PC-9 (cell line): ENCODE measurements at regions not wholly inside any gene's neighbourhood (a gene's known extent, or its start where the extent isn't known, plus 50 kb on each side); places are given as distances from the start of the nearest gene placed in this dataset.

Experiments used
- BruUV-seq: library from RNA; stranded (reverse); fragments of 400-500 nt; replicated peaks from 2 replicates; lab custom pipeline; 2021; lab: Mats Ljungman, UMichigan
- CTCF ChIA-PET: fragments of 300-600 bp; sonication (Branson Sonifier 250); formaldehyde crosslinking; loops from one replicate; lab custom pipeline; 2022; ENCODE audit warnings: antibody characterized with exemption; lab: Charles Lee
- POLR2A ChIA-PET: fragments of 300-600 bp; sonication (Branson Sonifier 250); formaldehyde crosslinking; loops from one replicate; lab custom pipeline; 2022; ENCODE audit warnings: antibody characterized with exemption; ENCODE audit not compliant: unreplicated experiment; lab: Charles Lee
- DNase-seq, 2 experiments: peaks; one replicate each; pipeline versions ENCODE4 v3.0.0 to v3.0.0-alpha.2; 2015 to 2022; ENCODE audit warnings: mixed read lengths in 1 of 2
- H2AFZ ChIP-seq: fragments of 200-600 bp; sonication (generic); 2 replicates; pipeline ENCODE4 v1.8.1; 2017; ENCODE audit warnings: antibody characterized with exemption
- H3F3A ChIP-seq: fragments of 200-600 bp; sonication (generic); 2 replicates; pipeline ENCODE4 v1.8.1; 2017; ENCODE audit warnings: antibody characterized with exemption, mild to moderate bottlenecking, low read depth; ENCODE audit not compliant: insufficient read depth
- H3K27ac ChIP-seq: fragments of 200-600 bp; sonication (generic); 2 replicates; pipeline ENCODE4 v1.6.1; 2016; ENCODE audit warnings: mixed run types
- H3K27me3 ChIP-seq: fragments of 200-600 bp; sonication (generic); 2 replicates; pipeline ENCODE4 v1.6.1; 2016; ENCODE audit warnings: low read depth, mixed run types; ENCODE audit not compliant: insufficient read depth
- H3K36me3 ChIP-seq: fragments of 200-600 bp; sonication (generic); 2 replicates; pipeline ENCODE4 v1.6.1; 2016; ENCODE audit warnings: low read depth, mixed run types
- H3K4me1 ChIP-seq: fragments of 200-600 bp; sonication (generic); replicated peaks from 2 replicates; pipeline ENCODE4 v1.6.1; 2016; ENCODE audit warnings: mixed run types; ENCODE audit not compliant: insufficient read depth
- H3K4me2 ChIP-seq: fragments of 200-600 bp; sonication (generic); 2 replicates; pipeline ENCODE4 v1.6.1; 2017; ENCODE audit warnings: mixed run types
- H3K4me3 ChIP-seq: fragments of 200-600 bp; sonication (generic); 2 replicates; pipeline ENCODE4 v1.6.1; 2016; ENCODE audit warnings: mixed run types
- H3K79me2 ChIP-seq: fragments of 200-600 bp; sonication (generic); 2 replicates; pipeline ENCODE4 v1.6.1; 2017; ENCODE audit warnings: low read depth, mixed run types
- H3K9me2 ChIP-seq: fragments of 200-600 bp; sonication (generic); 2 replicates; pipeline ENCODE4 v1.8.1; 2017; ENCODE audit warnings: mild to moderate bottlenecking; ENCODE audit not compliant: insufficient read depth
- H3K9me3 ChIP-seq: fragments of 200-600 bp; sonication (generic); 2 replicates; pipeline ENCODE4 v1.8.1; 2016; ENCODE audit warnings: low read depth; ENCODE audit not compliant: insufficient read depth
- H4K20me1 ChIP-seq: fragments of 200-600 bp; sonication (generic); 2 replicates; pipeline ENCODE4 v1.8.1; 2017; ENCODE audit not compliant: insufficient read depth
- EZH2 ChIP-seq: fragments of 200-600 bp; sonication (generic); IDR thresholded peaks from 2 replicates; pipeline ENCODE4 v1.8.0; 2017; ENCODE audit warnings: antibody characterized with exemption, low read depth
- intact Hi-C: fragments of 100-400 bp; cut with micrococcal nuclease; formaldehyde crosslinking; loops from one replicate; pipeline ENCODE4 v1.10.0; 2022; ENCODE audit not compliant: unreplicated experiment
- TF ChIP-seq, protein P1 (sequence below): fragments of 200-600 bp; sonication (generic); conservative IDR thresholded peaks from 2 replicates; pipeline ENCODE4 v1.6.1; 2017; ENCODE audit warnings: mixed run types, antibody characterized with exemption, mild to moderate bottlenecking, moderate library complexity

GRCh38 chr13:40315416-40316064, 350.9 kb downstream of the FOXO1 start:
- TF ChIP-seq, protein P1, sequence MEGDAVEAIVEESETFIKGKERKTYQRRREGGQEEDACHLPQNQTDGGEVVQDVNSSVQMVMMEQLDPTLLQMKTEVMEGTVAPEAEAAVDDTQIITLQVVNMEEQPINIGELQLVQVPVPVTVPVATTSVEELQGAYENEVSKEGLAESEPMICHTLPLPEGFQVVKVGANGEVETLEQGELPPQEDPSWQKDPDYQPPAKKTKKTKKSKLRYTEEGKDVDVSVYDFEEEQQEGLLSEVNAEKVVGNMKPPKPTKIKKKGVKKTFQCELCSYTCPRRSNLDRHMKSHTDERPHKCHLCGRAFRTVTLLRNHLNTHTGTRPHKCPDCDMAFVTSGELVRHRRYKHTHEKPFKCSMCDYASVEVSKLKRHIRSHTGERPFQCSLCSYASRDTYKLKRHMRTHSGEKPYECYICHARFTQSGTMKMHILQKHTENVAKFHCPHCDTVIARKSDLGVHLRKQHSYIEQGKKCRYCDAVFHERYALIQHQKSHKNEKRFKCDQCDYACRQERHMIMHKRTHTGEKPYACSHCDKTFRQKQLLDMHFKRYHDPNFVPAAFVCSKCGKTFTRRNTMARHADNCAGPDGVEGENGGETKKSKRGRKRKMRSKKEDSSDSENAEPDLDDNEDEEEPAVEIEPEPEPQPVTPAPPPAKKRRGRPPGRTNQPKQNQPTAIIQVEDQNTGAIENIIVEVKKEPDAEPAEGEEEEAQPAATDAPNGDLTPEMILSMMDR, result no peak
- no peak for TF ChIP-seq EZH2
- Histone ChIP-seq H3K79me2 (no peaks in the 10 kb centered on the region), H4K20me1 (no peaks in the 10 kb centered on the region), H3K36me3 (no peaks in the 10 kb centered on the region), H3F3A (no peaks in the 10 kb centered on the region), H3K27ac (no peak overlapping the region), H3K9me2 (no peaks in the 10 kb centered on the region), H3K9me3 (no peaks in the 10 kb centered on the region), H3K4me2 (no peak overlapping the region), H3K4me3 (no peak overlapping the region), H3K4me1 (no peaks in the 10 kb centered on the region), H2AFZ (no peak overlapping the region), H3K27me3 (no peaks in the 10 kb centered on the region)
- CTCF ChIA-PET, result no interaction called here
- POLR2A ChIA-PET, result no interaction called here
- BruUV-seq, result no TSS peak
- intact Hi-C loops, result no loop called here
- DNase-seq, result no peak

- H3K4me3 ChIP-seq, result no peak overlapping the region
- no peaks in the 10 kb centered on the region for H3K27me3 ChIP-seq
- DNase-seq, result no peak
- ChIA-PET CTCF (no interaction called here), POLR2A (no interaction called here)
- intact Hi-C loops, result no loop called here
- H3K79me2 ChIP-seq, result no peaks in the 10 kb centered on the region
- TF ChIP-seq EZH2, result no peak
- TF ChIP-seq, protein P1, result no peak
- no peaks in the 10 kb centered on the region for H3K4me1 ChIP-seq
- no peaks in the 10 kb centered on the region for H3K9me3 ChIP-seq
- H4K20me1 ChIP-seq, result no peaks in the 10 kb centered on the region
- H3K36me3 ChIP-seq, result no peaks in the 10 kb centered on the region
- H3K9me2 ChIP-seq, result no peaks in the 10 kb centered on the region
- no peak overlapping the region for H3K27ac ChIP-seq
- H2AFZ ChIP-seq, result no peak overlapping the region
- no peak overlapping the region for H3K4me2 ChIP-seq
- H3F3A ChIP-seq, result no peaks in the 10 kb centered on the region
- BruUV-seq, result no TSS peak
Observed at GRCh38 chr13:40316301-40316700, 350.1 kb downstream of the FOXO1 start.

- H3K4me2 ChIP-seq, result no peak overlapping the region
- no peaks in the 10 kb centered on the region for H3K9me2 ChIP-seq
- intact Hi-C loops, result no loop called here
- DNase-seq, result no peak
- TF ChIP-seq EZH2, result no peak
- TF ChIP-seq, protein P1, result no peak
- no peaks in the 10 kb centered on the region for H3K9me3 ChIP-seq
- no peaks in the 10 kb centered on the region for H4K20me1 ChIP-seq
- H3K4me3 ChIP-seq, result no peak overlapping the region
- CTCF ChIA-PET, result no interaction called here
- POLR2A ChIA-PET, result no interaction called here
- H3K36me3 ChIP-seq, result no peaks in the 10 kb centered on the region
- no peaks in the 10 kb centered on the region for H3F3A ChIP-seq
- no TSS peak for BruUV-seq
- no peaks in the 10 kb centered on the region for H3K4me1 ChIP-seq
- H3K27me3 ChIP-seq, result no peaks in the 10 kb centered on the region
- H2AFZ ChIP-seq, result no peak overlapping the region
- no peaks in the 10 kb centered on the region for H3K79me2 ChIP-seq
- no peak overlapping the region for H3K27ac ChIP-seq
Observed at GRCh38 chr13:40317980-40318327, 348.5 kb downstream of the FOXO1 start.
